ENCODE measurements at regions not wholly inside any gene's neighbourhood (a gene's known extent, or its start where the extent isn't known, plus 50 kb on each side); places are given as distances from the start of the nearest gene placed in this dataset.
"Not testable (repeated sequence)": the region's sequence is repeated elsewhere in the genome, so short reads cannot be mapped to it uniquely, and the experiment has no call there.

DNA sequence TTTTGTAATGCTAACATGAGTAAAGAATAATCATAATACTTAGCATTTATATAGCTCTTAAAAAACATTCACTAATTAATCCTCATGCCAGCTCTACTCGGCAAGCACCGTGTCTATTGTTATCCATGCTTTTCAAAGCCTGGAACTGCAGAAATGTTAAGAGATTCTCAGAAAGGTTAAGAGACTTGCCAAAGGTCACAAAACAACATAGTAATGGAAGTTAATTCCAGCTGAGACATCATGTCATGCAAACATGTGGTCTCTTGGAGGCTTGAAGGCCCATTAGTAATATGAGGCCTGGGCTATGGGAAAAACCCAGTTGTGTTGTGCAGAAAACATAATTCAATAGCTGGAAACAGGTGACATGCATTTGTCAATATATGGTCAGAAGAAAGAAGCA, 389.9 kb upstream of the GOT2 start:
- no peak for DNase-seq

DNA sequence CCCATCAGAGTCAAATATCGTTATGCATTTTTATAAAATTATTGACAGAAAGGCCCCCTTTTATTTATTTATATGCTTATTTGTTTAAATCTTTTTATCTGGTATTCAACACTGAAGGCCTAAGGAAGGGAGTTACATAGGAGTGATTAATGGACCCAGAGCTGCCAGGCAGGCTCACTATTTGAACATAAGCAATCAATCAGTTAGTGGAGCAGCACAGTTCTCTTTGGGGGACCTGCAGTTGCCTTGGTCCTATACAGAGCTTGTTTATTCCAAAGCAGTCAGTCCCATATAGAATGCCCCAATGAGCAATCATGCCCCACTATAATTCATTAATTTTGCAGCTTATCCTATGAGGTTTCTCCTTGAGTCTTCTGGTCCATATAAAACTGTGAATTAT, 389.4 kb upstream of the GOT2 start:
- DNase-seq, result no peak

DNA sequence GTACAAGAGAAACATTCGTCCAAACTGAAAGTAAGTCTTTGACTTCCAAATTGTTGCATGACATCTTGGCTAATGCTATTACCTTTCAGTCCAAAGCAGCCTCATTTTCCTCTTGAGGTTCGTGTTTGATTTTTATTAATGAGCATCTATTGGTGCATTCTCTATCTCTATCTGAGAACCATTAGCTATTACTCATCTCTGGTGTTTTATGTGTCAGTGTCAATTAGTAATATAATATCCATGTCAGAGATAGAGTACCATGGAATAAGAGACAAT, 388.1 kb upstream of the GOT2 start:
- no peak for DNase-seq

- DNase-seq, result no peak
These were observed 387.5 kb upstream of the GOT2 start for GRCh38 chr16:59121411-59122261.

DNA sequence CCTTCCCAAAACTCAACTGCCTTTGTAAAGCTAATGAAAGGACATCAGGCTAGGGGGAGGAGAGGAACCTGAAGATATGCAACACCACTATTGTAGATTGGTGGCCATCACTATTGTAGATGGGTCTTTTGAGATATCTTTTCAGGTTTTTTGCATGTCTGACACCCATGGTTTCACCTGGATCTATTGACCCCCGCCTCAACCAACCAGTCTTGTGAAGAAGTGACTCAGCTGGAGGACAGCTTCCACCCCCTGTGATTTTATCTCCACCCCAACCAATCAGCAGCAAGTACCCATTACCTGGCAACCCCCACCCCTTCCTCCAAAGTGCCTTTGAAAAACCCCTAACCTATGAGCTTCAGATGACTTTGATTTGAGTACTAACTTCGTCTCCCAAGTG, 382.6 kb upstream of the GOT2 start:
- no peak for DNase-seq

DNA sequence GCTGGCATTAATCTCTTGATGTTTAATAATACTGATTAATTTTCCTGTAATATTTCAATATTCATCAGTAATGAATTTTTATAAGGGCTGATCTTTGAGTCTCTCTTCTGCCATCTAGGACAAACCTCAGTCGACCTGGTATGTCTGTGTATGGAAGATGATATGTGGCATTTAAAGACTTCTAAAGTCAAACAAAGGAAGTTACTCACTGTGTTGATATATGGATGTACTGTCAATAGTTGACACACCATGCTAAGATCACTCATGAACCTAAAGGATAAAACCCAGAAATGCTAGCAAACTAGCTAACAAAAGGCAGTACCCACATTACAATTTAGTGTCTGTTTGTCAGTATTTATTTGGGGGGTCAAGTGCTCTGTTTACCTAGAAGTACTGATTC, 380.7 kb upstream of the GOT2 start:
- DNase-seq, result no peak

DNA sequence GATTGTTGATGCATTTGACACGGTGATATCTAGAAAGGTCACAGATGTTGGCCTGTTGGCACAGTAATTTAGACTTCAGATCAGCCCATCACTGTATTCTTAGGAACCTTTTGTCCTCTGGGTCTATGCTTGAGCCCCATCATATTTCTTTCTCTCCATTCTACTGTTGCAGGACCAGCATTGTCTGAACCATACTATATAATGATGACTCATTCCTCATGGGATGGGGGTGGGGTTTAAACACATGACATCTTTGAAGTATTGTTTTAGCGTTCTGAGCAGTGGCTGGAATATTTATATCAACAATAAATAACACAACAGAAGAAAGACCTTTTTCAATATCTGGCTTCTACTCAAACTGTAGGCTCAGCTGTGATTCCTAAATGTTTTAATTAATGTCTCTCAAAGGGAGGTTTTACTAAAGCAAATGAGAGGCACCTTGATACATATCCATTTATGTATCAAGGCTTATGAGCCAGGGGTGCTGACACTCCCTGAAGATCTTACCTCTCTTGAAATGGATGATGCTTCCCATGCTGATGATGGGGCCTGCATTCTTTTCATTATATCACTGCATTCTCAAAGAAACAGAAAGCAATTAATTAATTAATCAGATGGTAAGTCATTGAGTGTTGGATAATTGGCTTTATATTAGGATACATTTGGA, 379.0 kb upstream of the GOT2 start:
- no peak for DNase-seq

DNA sequence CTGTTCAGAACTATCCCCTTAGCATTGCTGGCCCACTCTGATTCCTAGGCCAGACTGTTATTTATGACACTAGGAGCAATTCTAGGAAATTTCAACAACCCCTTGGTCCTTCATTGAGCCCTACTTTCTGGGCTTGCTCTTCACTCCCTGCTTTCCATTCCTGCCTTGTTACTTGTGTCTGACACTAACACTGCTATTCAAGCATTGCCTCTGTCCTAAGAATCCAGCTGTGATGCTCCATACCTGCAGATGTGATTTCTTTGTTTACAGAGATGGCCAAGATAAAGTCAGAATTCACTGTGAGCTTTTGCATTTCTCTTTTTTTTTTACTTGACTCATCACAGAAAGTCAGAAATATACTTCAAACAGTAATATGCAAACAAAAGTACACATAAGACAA, 377.2 kb upstream of the GOT2 start:
- DNase-seq, result no peak

DNA sequence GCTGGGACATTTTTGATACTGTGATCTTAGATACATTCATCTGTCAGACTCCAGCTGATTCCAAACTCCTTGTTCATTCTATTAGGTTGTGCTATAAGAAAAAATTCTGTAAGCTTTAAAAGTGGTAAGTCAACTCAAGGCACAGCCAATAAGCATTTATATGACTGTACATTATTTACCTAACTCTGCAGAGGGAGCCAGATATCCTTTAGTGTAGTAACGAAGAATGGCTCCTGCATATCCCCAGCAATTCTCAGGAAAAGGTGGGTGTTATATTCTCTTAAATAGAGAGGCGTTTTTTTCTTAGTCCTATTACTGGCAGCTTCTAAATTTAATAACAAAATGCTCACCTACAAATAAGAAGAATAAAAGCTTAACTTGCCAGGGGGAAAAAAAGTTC, 374.3 kb upstream of the GOT2 start:
- DNase-seq, result no peak

DNA sequence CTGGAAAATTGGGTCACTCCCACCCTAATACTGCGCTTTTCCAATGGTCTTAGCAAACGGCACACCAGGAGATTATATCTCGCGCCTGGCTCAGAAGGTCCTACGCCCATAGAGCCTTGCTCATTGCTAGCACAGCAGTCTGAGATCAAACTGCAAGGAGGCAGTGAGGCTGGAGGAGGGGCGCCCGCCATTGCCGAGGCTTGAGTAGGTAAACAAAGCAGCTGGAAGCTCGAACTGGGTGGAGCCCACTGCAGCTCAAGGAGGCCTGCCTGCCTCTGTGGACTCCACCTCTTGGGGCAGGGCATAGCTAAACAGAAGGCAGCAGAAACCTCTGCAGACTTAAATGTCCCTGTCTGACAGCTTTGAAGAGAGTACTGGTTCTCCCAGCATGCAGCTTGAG, 362.6 kb upstream of the GOT2 start:
- not testable (repeated sequence) for DNase-seq

DNA sequence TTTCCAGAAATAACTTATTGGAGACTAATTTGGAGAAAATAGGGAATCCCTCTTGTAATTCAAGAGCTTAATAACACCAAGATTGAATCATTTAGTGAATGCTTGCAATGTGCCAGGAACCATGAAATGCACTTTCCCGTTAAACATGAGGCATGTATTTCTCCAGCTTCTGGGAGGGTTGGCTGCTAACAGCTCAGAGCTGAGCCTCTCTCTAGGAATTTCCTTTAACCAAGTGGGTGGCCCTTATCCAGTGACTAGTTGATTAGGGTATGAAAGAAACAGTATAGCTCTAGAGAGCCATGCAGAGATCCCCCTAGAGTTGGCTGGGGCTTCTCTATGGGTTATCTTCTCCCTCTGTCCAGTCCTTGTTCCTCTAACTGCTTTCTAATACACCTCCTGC, 356.4 kb upstream of the GOT2 start:
- no peak for DNase-seq

GRCh38 chr16:59088431-59088830, 354.3 kb upstream of the GOT2 start:
- DNase-seq, result no peak

GRCh38 chr16:59087641-59088040, 353.5 kb upstream of the GOT2 start:
- no peak for DNase-seq

GRCh38 chr16:59067205-59067604, 333.1 kb upstream of the GOT2 start:
- peak; percentile 49 to 70 (median 60) for DNase-seq

- no peak for DNase-seq
These were observed 326.1 kb upstream of the GOT2 start for GRCh38 chr16:59060207-59060606.

DNA sequence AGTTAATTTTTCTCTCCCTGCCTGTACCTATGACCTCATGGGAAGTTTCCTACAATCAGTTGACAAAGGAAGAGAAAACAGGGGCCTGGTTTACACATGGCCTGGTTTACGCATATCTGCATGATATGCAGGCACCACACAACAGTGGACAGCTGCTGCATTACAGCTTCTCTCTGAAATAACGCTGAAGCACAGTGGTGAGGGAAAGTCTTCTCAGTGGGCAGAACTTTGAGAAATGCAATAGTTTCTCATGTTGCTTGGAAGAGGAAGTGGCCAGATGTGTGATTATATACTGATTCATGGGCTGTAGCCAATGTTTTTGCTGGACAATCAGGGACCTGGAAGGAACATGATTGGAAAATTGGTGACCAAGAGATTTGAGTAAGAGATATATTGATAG, 324.1 kb upstream of the GOT2 start:
- DNase-seq, result peak; percentile 36 to 75 (median 73)

DNA sequence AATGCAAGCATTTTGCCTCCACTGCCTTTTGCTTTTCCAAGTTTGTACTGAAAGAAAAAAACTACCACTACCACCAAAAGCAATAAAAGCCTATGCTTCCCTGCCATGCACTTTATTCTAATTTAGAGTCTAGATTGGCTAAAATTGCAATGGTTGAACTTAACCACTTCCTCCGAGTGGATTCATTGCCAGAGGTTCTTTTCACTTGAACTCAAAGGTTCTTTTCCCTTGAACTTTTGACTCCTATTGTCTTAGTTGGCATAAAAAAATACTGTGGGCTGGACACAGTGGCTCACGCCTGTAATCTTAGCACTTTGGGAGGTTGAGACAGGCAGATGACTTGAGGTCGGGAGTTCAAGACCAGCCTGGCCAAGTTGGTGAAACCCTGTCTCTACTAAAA, 319.8 kb upstream of the GOT2 start:
- no peak for DNase-seq

GRCh38 chr16:59052231-59052630, 318.1 kb upstream of the GOT2 start:
- no peak for DNase-seq

GRCh38 chr16:59048876-59049275, 314.8 kb upstream of the GOT2 start:
- no peak for DNase-seq

DNA sequence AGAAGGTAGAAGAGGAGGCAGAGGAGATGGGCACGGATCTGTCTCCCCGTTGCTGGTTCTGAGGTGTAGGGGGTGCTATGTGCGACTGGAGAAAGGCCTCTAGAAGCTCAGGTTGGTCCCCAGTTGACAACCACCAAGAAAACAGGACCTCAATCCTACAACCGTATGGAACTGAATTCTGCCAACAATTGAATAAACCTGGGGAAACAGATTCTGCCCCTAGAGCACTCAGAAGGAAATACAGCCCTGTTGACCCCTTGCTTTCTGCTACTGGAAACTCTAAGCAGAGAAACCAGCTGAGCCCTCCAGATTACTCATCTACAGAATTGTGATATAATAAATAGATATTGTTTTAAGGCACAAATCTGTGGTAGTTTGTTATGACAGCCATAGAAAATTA, 313.0 kb upstream of the GOT2 start:
- no peak for DNase-seq

GRCh38 chr16:59046335-59046734, 312.2 kb upstream of the GOT2 start:
- no peak for DNase-seq

DNA sequence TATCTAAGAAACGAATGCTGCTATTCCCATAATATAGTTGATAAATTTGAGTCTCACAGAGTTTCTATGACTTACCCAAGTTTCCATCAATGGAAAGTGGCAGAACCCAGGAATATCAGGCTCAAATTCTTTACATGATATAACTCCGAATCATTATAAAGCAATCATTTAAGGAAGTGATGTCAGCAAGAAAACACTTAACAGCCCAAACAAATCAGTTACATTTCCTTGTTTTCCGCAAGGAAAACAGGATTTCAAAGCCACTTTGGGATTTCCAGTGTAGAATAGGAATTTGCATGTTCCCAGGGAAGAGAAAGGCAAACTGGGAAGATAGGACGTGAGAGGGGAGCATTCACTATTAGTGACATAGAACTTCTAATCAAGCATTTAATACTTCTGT, 311.4 kb upstream of the GOT2 start:
- DNase-seq, result no peak

- no peak for DNase-seq
These were observed 310.5 kb upstream of the GOT2 start for GRCh38 chr16:59044616-59045015.

GRCh38 chr16:59042301-59042700, 308.2 kb upstream of the GOT2 start:
- DNase-seq, result peak; percentile 4 to 57 (median 38)
